ENCODE measurements at regions not wholly inside any gene's neighbourhood (a gene's known extent, or its start where the extent isn't known, plus 50 kb on each side); places are given as distances from the start of the nearest gene placed in this dataset.

- TF ChIP-seq ZNF263 (CRISPR knock-in tag; IDR thresholded peaks at IDR 0.05; ENCODE audit: low read depth) = no peak
- TF ChIP-seq, protein P1, sequence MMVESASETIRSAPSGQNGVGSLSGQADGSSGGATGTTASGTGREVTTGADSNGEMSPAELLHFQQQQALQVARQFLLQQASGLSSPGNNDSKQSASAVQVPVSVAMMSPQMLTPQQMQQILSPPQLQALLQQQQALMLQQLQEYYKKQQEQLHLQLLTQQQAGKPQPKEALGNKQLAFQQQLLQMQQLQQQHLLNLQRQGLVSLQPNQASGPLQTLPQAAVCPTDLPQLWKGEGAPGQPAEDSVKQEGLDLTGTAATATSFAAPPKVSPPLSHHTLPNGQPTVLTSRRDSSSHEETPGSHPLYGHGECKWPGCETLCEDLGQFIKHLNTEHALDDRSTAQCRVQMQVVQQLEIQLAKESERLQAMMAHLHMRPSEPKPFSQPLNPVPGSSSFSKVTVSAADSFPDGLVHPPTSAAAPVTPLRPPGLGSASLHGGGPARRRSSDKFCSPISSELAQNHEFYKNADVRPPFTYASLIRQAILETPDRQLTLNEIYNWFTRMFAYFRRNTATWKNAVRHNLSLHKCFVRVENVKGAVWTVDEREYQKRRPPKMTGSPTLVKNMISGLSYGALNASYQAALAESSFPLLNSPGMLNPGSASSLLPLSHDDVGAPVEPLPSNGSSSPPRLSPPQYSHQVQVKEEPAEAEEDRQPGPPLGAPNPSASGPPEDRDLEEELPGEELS (CRISPR knock-in tag; IDR thresholded peaks at IDR 0.05) = no peak
- TF ChIP-seq, protein P2, sequence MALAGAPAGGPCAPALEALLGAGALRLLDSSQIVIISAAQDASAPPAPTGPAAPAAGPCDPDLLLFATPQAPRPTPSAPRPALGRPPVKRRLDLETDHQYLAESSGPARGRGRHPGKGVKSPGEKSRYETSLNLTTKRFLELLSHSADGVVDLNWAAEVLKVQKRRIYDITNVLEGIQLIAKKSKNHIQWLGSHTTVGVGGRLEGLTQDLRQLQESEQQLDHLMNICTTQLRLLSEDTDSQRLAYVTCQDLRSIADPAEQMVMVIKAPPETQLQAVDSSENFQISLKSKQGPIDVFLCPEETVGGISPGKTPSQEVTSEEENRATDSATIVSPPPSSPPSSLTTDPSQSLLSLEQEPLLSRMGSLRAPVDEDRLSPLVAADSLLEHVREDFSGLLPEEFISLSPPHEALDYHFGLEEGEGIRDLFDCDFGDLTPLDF (CRISPR knock-in tag; IDR thresholded peaks at IDR 0.05) = no peak
- no peak for TF ChIP-seq MAX (CRISPR knock-in tag; IDR thresholded peaks at IDR 0.05)
- no peak for TF ChIP-seq NFATC4 (CRISPR knock-in tag; IDR thresholded peaks at IDR 0.05)
- TF ChIP-seq ZNF138 (CRISPR knock-in tag; conservative IDR thresholded peaks at IDR 0.05) = no peak
- TF ChIP-seq, protein P3, sequence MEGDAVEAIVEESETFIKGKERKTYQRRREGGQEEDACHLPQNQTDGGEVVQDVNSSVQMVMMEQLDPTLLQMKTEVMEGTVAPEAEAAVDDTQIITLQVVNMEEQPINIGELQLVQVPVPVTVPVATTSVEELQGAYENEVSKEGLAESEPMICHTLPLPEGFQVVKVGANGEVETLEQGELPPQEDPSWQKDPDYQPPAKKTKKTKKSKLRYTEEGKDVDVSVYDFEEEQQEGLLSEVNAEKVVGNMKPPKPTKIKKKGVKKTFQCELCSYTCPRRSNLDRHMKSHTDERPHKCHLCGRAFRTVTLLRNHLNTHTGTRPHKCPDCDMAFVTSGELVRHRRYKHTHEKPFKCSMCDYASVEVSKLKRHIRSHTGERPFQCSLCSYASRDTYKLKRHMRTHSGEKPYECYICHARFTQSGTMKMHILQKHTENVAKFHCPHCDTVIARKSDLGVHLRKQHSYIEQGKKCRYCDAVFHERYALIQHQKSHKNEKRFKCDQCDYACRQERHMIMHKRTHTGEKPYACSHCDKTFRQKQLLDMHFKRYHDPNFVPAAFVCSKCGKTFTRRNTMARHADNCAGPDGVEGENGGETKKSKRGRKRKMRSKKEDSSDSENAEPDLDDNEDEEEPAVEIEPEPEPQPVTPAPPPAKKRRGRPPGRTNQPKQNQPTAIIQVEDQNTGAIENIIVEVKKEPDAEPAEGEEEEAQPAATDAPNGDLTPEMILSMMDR (IDR thresholded peaks at IDR 0.05) = no peak
- no peak for TF ChIP-seq SMAD4 (CRISPR knock-in tag; IDR thresholded peaks at IDR 0.05)
- no peak for TF ChIP-seq E2F5 (CRISPR knock-in tag; IDR thresholded peaks at IDR 0.05)
- TF ChIP-seq, protein P4, sequence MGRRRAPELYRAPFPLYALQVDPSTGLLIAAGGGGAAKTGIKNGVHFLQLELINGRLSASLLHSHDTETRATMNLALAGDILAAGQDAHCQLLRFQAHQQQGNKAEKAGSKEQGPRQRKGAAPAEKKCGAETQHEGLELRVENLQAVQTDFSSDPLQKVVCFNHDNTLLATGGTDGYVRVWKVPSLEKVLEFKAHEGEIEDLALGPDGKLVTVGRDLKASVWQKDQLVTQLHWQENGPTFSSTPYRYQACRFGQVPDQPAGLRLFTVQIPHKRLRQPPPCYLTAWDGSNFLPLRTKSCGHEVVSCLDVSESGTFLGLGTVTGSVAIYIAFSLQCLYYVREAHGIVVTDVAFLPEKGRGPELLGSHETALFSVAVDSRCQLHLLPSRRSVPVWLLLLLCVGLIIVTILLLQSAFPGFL (CRISPR knock-in tag; IDR thresholded peaks at IDR 0.05; ENCODE audit: borderline replicate concordance) = no peak
- no peak for TF ChIP-seq ATF3 (CRISPR knock-in tag; conservative IDR thresholded peaks at IDR 0.05)
- no peak for TF ChIP-seq TEAD1 (CRISPR knock-in tag; IDR thresholded peaks at IDR 0.05)
- no peak for TF ChIP-seq SP1 (CRISPR knock-in tag; conservative IDR thresholded peaks at IDR 0.05)
Observed at GRCh38 chr1:55331351-55331750, 116.2 kb upstream of the USP24 start.
